Activated CD4-positive, alpha-beta T cell treated with anti-CD3 and anti-CD28 coated beads, Interleukin-2, amount 10 ng/mL, durations not matched to agents 7 days and 5 days (primary cell): ENCODE measurements at regions not wholly inside any gene's neighbourhood (a gene's known extent, or its start where the extent isn't known, plus 50 kb on each side); places are given as distances from the start of the nearest gene placed in this dataset.

Experiments
- CTCF ChIA-PET: fragments of 350-600 bp; sonication (Branson Sonifier 250); formaldehyde crosslinking; loops from one replicate; lab custom pipeline; 2021; ENCODE audit warnings: antibody characterized with exemption; lab: Charles Lee
- POLR2A ChIA-PET: fragments of 350-600 bp; sonication (Branson Sonifier 250); formaldehyde crosslinking; loops from one replicate; lab custom pipeline; 2021; ENCODE audit warnings: antibody characterized with exemption; lab: Charles Lee
- DNase-seq: peaks from one replicate; pipeline ENCODE4 v3.0.0-alpha.2; 2020
- H3K27ac Mint-ChIP-seq: one replicate; pipeline ENCODE4 v1.8.0; 2021; ENCODE audit warnings: mild to moderate bottlenecking, moderate library complexity, mixed read lengths
- H3K27me3 Mint-ChIP-seq: one replicate; pipeline ENCODE4 v1.8.0; 2021; ENCODE audit warnings: mixed read lengths
- H3K36me3 Mint-ChIP-seq: one replicate; pipeline ENCODE4 v1.8.0; 2021; ENCODE audit warnings: low read depth, mixed read lengths
- H3K4me1 Mint-ChIP-seq: one replicate; pipeline ENCODE4 v1.8.0; 2021; ENCODE audit warnings: mixed read lengths
- H3K4me3 Mint-ChIP-seq: one replicate; pipeline ENCODE4 v1.8.0; 2021; ENCODE audit warnings: mild to moderate bottlenecking, moderate library complexity, mixed read lengths
- H3K9me3 Mint-ChIP-seq: one replicate; pipeline ENCODE4 v1.8.0; 2021; ENCODE audit warnings: mixed read lengths

DNA sequence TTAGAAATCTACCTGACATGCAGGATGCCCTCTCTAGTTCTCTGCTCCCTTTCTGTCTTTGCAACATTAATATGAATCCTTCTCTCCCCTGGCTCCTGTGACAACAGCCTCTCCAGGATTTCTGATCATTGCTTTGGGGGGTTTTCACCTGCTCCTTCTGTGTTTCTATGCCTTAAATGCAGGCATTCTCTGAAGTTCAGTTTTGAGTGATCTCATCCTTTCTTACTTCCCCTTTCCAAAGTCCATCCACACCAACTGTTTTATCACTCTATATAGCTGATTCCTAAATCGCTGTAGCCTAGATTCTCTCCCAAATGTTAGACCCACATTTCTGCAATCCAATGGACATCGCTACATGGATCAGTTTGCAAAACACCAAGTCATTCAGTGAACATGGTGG is 330.7 kb upstream of the NCAM1 start:
- CTCF ChIA-PET: no interaction called here
- Mint-ChIP-seq H3K9me3 (no peaks in the 10 kb centered on the region), H3K4me1 (no peaks in the 10 kb centered on the region), H3K27ac (no peak overlapping the region), H3K4me3 (no peak overlapping the region), H3K27me3 (peaks cover 17% of the 10 kb centered on the region), H3K36me3 (no peaks in the 10 kb centered on the region)
- POLR2A ChIA-PET: no interaction called here
- no peak for DNase-seq

DNA sequence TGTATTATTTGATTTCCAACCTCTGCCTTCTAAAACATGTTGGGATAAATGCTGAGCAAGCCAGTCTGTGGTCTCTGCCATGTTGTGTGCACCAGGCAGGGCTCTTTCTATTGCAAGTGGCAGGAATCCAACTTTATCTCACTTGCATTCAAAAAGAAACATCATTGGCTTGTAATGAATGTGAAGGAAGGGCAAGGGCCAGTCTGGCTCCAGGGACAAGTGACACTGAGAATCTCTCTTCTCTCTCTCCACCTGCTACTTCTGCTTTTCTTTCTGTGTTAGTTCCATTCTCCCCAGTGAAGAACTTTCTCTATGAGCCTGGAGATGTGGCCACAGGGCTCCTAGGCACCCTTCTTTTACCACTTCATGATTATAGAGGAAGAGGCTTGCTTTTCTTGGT is 329.9 kb upstream of the NCAM1 start:
- Mint-ChIP-seq H3K27ac (no peak overlapping the region), H3K36me3 (no peaks in the 10 kb centered on the region), H3K4me3 (no peak overlapping the region), H3K9me3 (no peaks in the 10 kb centered on the region), H3K4me1 (no peaks in the 10 kb centered on the region), H3K27me3 (peaks cover 17% of the 10 kb centered on the region)
- ChIA-PET CTCF (interaction anchor here (0.7 kb wide), 1 partner anchor 1143 kb away, joined by 3 read pairs; no protein-coding TSS in a partner anchor), POLR2A (no interaction called here)
- no peak for DNase-seq

DNA sequence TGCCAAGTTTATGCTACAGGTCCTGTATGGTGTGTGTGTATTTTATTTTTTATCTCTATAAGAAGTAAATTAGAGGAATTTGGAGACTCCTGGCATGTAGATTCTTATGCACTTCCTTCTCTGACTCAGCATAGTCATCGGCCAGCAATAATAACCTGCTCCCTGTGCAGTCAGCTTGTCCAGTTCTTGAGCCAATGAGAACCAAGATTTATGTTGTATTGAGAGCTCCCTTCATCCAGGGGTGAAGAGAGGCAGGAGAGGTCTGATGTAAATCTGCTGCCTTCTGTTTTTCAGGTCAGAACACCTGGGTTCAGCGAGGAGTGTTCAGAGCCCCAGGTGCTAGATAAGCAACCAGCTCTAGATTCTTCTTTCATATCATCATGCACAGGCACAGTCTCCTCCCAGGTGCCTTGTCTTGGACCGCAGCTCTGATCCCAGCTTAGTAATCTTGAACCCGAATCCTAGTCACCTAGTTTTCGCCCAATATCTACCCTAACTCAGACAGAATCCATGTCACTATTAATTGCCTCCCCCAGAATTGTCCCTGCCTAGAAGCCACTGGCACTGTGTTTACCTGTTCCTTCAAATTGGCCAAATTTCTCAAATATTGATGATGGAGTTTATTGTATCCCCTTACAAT is 328.2 kb upstream of the NCAM1 start:
- Mint-ChIP-seq H3K4me1 (no peaks in the 10 kb centered on the region), H3K4me3 (no peak overlapping the region), H3K27ac (no peak overlapping the region), H3K9me3 (no peaks in the 10 kb centered on the region), H3K27me3 (peaks cover 19% of the 10 kb centered on the region), H3K36me3 (no peaks in the 10 kb centered on the region)
- POLR2A ChIA-PET: no interaction called here
- no peak for DNase-seq
- CTCF ChIA-PET: interaction anchor here (0.9 kb wide), 1 partner anchor 10 kb away, joined by 3 read pairs; no protein-coding TSS in a partner anchor

DNA sequence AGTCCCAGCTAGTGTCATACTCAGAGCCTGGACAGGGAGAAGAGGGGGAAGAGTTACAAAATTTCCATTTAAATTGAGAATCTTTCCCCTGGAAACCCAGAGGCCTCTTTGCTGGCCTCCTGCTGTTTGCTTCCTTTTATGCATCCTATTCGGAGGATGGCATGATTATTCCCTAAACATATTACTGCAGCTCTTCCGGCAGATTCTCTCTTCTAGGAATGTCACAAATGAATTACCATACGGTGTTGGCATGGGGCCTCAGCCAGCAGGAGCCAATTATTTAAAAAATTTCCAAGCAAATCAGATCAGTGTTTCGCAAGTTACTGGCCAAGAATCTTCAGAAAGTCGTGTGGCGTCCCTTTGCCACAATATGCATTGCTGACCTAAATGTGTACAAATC is 326.7 kb upstream of the NCAM1 start:
- CTCF ChIA-PET: interaction anchor here (0.9 kb wide), 1 partner anchor 13 kb away, joined by 3 read pairs; no protein-coding TSS in a partner anchor
- H3K4me1 Mint-ChIP-seq: no peaks in the 10 kb centered on the region
- no peak overlapping the region for H3K27ac Mint-ChIP-seq
- H3K4me3 Mint-ChIP-seq: no peak overlapping the region
- H3K27me3 Mint-ChIP-seq: peaks cover 17% of the 10 kb centered on the region
- POLR2A ChIA-PET: no interaction called here
- DNase-seq: no peak
- H3K36me3 Mint-ChIP-seq: no peaks in the 10 kb centered on the region
- H3K9me3 Mint-ChIP-seq: peaks cover 1% of the 10 kb centered on the region

DNA sequence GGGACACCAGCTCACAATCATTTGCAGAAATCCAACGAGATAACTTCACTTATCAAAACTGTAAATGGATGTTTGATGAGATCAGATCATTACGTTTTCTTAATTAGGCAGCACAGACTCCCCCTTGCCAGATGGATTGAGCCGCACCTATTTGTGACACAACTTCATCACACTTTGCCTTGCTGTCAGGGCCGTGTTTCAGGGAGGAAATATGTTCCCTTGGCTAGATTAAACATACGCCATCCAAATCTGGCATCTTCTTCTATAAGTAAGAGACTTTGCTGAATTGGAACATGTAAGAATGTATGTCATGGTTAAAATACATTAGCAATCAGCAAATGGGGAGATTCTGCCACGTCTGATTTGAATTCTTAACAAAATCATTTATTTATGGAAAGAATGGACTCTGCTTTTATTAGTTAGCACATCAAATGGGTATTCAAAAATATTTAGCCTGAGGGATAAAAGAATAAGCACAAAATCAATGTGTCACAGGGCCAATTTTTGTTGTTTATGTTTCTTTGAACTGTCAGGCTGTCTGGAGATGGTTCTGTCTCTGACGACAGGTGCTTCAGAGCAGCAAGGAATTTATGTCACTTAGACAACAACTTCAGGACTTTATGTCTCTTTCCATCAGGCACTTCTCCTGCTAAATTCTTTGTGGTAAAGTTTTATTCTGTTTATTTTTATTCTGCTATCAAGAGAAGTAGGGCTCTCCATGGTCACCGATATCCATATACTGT is 326.1 kb upstream of the NCAM1 start:
- no peaks in the 10 kb centered on the region for H3K4me1 Mint-ChIP-seq
- H3K4me3 Mint-ChIP-seq: no peak overlapping the region
- peaks cover 17% of the 10 kb centered on the region for H3K27me3 Mint-ChIP-seq
- DNase-seq: no peak
- ChIA-PET POLR2A (no interaction called here), CTCF (no interaction called here)
- no peak overlapping the region for H3K27ac Mint-ChIP-seq
- H3K36me3 Mint-ChIP-seq: no peaks in the 10 kb centered on the region
- H3K9me3 Mint-ChIP-seq: peaks cover 2% of the 10 kb centered on the region

DNA sequence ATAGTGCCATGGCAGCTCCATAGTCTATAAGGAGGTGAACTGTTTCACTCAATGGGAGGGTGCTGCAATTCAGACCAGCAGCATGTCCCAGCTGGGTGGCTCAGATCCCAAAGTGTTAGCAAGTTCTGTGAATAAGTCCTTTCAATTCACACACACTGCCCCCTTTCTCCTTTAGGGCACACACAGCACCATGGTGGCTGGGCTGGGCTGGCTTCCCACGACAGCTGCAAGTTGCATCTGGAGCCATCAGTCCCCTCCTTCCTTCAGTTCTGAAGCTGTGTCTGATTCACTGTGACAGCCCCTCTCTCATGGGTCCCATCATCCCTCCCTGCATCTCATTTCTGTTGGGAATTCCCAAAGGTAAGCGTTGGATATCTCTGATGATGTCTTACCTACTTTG is 324.1 kb upstream of the NCAM1 start:
- CTCF ChIA-PET: no interaction called here
- H3K27me3 Mint-ChIP-seq: peaks cover 27% of the 10 kb centered on the region
- H3K36me3 Mint-ChIP-seq: no peaks in the 10 kb centered on the region
- no peaks in the 10 kb centered on the region for H3K4me1 Mint-ChIP-seq
- POLR2A ChIA-PET: no interaction called here
- DNase-seq: no peak
- H3K9me3 Mint-ChIP-seq: peaks cover 9% of the 10 kb centered on the region
- H3K4me3 Mint-ChIP-seq: no peak overlapping the region
- no peak overlapping the region for H3K27ac Mint-ChIP-seq

DNA sequence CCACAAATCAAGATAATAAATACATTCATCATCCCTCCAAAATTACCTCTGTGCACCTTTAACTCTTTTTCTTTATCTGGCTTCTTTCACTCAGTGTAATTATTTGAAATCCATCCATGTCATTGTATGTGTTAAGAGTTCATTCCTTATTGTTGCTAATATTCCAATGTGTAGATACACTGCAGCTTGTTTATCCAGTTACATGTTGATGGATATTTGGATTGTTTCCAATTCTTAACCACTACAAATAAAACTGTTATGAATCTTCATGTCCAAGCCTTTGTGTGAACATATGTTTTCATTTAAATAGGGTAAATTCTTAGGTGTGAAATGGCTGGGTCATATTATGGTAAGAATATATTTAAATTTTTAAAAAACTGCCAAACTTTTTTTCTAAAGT is 323.3 kb upstream of the NCAM1 start:
- CTCF ChIA-PET: no interaction called here
- Mint-ChIP-seq H3K27ac (no peak overlapping the region), H3K9me3 (peaks cover 9% of the 10 kb centered on the region), H3K36me3 (no peaks in the 10 kb centered on the region), H3K4me1 (no peaks in the 10 kb centered on the region), H3K27me3 (peaks cover 26% of the 10 kb centered on the region), H3K4me3 (no peak overlapping the region)
- POLR2A ChIA-PET: no interaction called here
- no peak for DNase-seq

DNA sequence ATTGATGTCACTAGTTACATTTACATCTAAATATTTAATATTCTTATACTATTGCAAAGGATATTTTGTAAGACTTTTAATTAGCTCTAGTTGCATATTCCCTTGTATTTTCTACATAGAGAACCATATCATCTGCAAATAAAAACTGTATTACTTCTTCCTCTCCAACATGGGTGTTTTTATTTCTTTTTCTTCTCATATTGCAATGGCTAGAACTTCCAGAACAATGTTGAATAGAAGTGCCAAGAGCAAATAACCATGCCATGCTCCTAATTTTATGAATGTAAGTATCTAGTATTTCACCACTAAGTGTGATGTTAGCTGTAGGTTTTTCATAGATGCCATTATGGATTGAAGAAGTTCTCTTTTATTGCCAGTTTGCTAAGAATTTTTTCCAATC is 321.8 kb upstream of the NCAM1 start:
- Mint-ChIP-seq H3K27me3 (peaks cover 14% of the 10 kb centered on the region), H3K27ac (no peak overlapping the region), H3K9me3 (peaks cover 9% of the 10 kb centered on the region), H3K4me3 (no peak overlapping the region), H3K4me1 (no peaks in the 10 kb centered on the region), H3K36me3 (no peaks in the 10 kb centered on the region)
- ChIA-PET POLR2A (no interaction called here), CTCF (no interaction called here)
- DNase-seq: no peak

DNA sequence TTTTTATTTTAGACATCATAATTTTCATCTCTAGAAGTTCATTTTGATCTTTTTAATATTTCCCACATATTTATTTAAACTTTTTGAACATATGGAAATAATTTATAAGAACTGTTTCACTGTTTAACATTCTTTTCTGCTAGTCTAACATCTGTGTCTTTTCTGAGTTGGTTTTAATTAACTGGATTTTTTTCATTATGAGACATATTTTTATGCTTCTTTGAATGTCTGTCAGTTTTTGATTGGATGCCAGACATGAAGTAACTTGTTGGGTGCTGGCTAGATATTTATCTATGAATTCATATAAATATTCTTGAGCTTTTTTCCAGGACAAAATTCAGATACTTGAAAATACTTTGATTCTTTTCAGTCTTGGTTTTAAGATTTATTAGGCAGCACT is 317.8 kb upstream of the NCAM1 start:
- no peaks in the 10 kb centered on the region for H3K4me1 Mint-ChIP-seq
- H3K27ac Mint-ChIP-seq: no peak overlapping the region
- peaks cover 9% of the 10 kb centered on the region for H3K9me3 Mint-ChIP-seq
- no peak overlapping the region for H3K4me3 Mint-ChIP-seq
- H3K36me3 Mint-ChIP-seq: no peaks in the 10 kb centered on the region
- no peak for DNase-seq
- H3K27me3 Mint-ChIP-seq: peaks cover 22% of the 10 kb centered on the region
- CTCF ChIA-PET: no interaction called here
- POLR2A ChIA-PET: no interaction called here

DNA sequence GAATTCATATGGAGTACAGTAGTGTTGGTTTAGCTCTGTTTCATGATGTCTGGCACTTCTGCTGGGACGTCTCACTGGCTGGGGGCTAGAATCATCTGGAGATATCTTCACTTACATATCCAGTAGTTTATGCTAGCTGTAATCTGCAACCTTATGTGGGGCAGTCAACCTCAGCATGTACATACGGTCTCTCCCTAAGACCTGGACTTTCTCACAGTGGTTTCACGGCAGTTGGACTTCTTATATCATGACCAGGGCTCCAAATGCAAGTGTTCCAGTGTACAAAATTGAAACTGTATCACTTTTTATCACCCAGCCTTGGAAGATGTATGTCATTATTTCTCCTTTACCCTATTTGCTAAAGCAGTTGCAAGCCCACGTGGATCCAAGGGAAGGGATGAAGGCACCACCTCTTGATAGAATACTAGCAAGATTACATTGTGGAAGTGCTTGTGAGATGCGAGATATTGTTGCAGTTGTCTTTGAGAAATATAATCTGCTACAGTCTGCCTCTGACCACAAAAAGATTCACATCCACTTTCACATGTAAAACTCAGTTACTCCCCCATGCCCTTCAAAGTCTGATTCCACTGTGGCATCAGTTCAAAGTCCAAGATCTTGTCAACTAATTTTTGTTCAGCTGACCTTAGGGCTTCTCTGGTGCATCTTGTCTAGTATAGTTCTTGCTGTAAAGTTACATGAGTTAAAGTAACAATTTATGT is 316.6 kb upstream of the NCAM1 start:
- POLR2A ChIA-PET: no interaction called here
- no peak overlapping the region for H3K27ac Mint-ChIP-seq
- no peak for DNase-seq
- H3K9me3 Mint-ChIP-seq: peaks cover 8% of the 10 kb centered on the region
- no peak overlapping the region for H3K4me3 Mint-ChIP-seq
- no peaks in the 10 kb centered on the region for H3K4me1 Mint-ChIP-seq
- CTCF ChIA-PET: no interaction called here
- H3K27me3 Mint-ChIP-seq: peaks cover 22% of the 10 kb centered on the region
- H3K36me3 Mint-ChIP-seq: no peaks in the 10 kb centered on the region

DNA sequence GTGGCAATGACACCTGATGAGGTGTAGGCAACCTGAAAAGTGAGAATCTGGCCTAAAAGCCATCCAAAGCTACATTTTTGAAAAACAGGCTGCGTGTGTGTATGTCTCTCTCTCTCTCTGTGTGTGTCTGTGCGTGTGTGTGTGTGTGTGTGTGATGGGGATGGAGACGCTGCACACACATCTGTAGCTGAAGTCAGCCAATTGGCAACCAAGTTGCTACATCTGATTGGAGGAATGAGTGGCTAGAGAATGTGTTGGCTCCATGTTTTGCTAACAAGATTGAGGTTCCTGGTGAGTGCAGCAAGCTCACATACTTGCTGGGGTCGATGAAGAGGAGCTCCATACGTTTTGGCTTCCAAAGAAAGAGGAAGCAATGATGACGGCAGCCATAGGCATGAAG is 311.4 kb upstream of the NCAM1 start:
- no peak for DNase-seq
- CTCF ChIA-PET: no interaction called here
- Mint-ChIP-seq H3K27me3 (peaks cover 10% of the 10 kb centered on the region), H3K9me3 (no peaks in the 10 kb centered on the region), H3K36me3 (no peaks in the 10 kb centered on the region), H3K27ac (no peak overlapping the region), H3K4me3 (no peak overlapping the region), H3K4me1 (no peaks in the 10 kb centered on the region)
- POLR2A ChIA-PET: no interaction called here

DNA sequence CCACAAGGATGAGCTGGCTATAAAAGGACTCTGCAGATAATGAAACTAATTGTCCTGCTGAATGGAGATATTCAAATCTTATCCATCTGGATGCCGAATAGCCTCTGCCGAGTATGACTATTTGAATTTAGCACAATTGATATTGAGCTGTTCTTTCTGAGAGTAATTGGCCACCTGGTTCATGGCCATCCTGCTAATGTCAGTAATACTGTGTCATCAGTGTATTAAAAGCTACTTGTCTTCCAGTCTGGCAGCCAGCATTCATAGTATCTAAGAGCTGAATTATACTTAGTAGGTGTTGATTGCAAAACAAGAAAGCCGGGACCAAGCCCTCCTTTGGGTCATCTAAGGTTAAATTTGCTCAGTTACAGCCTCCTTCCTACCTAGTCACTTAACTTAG is 310.7 kb upstream of the NCAM1 start:
- Mint-ChIP-seq H3K27ac (no peak overlapping the region), H3K36me3 (no peaks in the 10 kb centered on the region), H3K27me3 (peaks cover 10% of the 10 kb centered on the region), H3K4me3 (no peak overlapping the region), H3K4me1 (no peaks in the 10 kb centered on the region), H3K9me3 (no peaks in the 10 kb centered on the region)
- no peak for DNase-seq
- CTCF ChIA-PET: no interaction called here
- POLR2A ChIA-PET: no interaction called here

DNA sequence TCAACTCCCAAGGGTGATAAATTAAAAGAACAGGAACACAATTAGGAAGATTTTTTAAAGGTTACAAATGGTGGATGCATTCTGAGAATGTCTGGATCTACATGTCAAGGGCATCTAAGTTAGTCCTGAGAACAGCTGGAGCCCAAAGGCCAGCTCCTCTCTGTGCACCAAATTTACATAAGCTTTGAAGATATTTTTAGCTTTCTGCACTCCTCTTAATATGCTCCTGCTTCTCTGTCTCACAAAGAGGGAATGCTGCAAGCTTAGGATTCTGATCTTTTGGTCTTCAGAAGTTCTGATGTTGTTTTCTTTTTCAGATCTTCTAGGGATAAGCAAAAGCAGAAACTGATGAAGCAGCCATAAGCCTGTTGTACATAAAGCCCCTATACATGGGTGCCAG is 309.8 kb upstream of the NCAM1 start:
- POLR2A ChIA-PET: no interaction called here
- H3K36me3 Mint-ChIP-seq: no peaks in the 10 kb centered on the region
- CTCF ChIA-PET: no interaction called here

More for the DNA sequence above, 309.8 kb upstream of the NCAM1 start:
- H3K9me3 Mint-ChIP-seq: no peaks in the 10 kb centered on the region
- H3K27me3 Mint-ChIP-seq: peaks cover 9% of the 10 kb centered on the region
- H3K27ac Mint-ChIP-seq: no peak overlapping the region
- no peaks in the 10 kb centered on the region for H3K4me1 Mint-ChIP-seq
- no peak for DNase-seq
- H3K4me3 Mint-ChIP-seq: no peak overlapping the region
